ENCODE measurements at regions not wholly inside any gene's neighbourhood (a gene's known extent, or its start where the extent isn't known, plus 50 kb on each side); places are given as distances from the start of the nearest gene placed in this dataset.

DNA sequence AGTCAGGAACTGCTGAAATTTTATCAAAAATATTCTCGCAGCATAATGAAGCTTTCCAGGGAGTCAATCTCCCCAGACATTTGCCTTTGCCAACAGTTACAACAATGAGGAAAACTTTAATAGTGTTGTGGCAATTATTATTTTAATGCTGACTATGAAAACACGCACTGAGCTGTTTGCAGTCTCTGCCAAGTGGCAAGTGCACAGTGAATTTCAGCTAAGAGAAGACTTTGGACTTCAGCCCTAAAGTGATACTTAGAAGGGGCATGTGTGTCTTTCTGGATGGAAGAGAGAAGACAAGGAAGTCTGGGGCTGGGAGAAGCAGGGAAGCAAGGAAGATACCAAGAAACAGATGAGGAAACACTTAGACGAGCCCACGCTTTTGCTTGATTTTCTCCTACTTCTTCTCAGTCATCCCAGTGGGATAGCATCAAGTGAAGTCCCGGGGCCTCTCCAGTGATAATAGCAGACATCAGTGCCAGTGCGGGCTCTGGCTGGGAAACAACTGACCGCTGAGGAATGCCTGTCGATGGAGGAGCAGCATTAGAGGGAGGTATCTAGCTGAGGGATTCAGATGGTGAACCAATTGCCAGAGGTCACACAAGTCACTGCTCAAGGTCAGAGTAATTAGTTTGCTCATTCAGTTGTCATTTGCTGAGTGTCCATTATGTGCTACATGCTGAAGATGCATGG, 196.3 kb downstream of the TTLL7 start:
- TF ChIP-seq, protein P1, sequence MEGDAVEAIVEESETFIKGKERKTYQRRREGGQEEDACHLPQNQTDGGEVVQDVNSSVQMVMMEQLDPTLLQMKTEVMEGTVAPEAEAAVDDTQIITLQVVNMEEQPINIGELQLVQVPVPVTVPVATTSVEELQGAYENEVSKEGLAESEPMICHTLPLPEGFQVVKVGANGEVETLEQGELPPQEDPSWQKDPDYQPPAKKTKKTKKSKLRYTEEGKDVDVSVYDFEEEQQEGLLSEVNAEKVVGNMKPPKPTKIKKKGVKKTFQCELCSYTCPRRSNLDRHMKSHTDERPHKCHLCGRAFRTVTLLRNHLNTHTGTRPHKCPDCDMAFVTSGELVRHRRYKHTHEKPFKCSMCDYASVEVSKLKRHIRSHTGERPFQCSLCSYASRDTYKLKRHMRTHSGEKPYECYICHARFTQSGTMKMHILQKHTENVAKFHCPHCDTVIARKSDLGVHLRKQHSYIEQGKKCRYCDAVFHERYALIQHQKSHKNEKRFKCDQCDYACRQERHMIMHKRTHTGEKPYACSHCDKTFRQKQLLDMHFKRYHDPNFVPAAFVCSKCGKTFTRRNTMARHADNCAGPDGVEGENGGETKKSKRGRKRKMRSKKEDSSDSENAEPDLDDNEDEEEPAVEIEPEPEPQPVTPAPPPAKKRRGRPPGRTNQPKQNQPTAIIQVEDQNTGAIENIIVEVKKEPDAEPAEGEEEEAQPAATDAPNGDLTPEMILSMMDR (IDR thresholded peaks at IDR 0.05) = no peak
- intact Hi-C loops (cut with DNase I, micrococcal nuclease) = no loop called here
- DNase-seq (no peak), ATAC-seq (ENCODE audit: poor library complexity) (no peak)
- no peak overlapping the region for H3K4me3 Mint-ChIP-seq
- no peaks in the 10 kb centered on the region for H3K9me3 ChIP-seq (ENCODE audit: control insufficient read depth in 1 of 2, insufficient read depth in 1 of 2, low read length in 2 of 2)
- H3K27ac Mint-ChIP-seq = no peak overlapping the region
- no peaks in the 10 kb centered on the region for H3K9me3 Mint-ChIP-seq
- H3K36me3 Mint-ChIP-seq (ENCODE audit: low read depth) = no peaks in the 10 kb centered on the region
- H3K27ac ChIP-seq (ENCODE audit: low read depth in 1 of 2, low read length in 2 of 2) = no peak overlapping the region
- H3K4me1 Mint-ChIP-seq (ENCODE audit: low read depth) = no peaks in the 10 kb centered on the region
- H3K4me1 ChIP-seq (ENCODE audit: insufficient read depth, low read length) = no peaks in the 10 kb centered on the region
- no peaks in the 10 kb centered on the region for H3K27me3 Mint-ChIP-seq
- H3K4me3 ChIP-seq (ENCODE audit: low read length) = no peak overlapping the region
- ChIA-PET CTCF (no interaction called here), POLR2A (interaction anchor here (0.8 kb wide), 1 partner anchor 58 kb away, joined by 3 read pairs; no protein-coding TSS in a partner anchor)
- H3K36me3 ChIP-seq (ENCODE audit: insufficient read depth, low read length) = no peaks in the 10 kb centered on the region
- H3K27me3 ChIP-seq (ENCODE audit: control insufficient read depth in 1 of 2, insufficient read depth in 2 of 2, low read length in 2 of 2) = no peaks in the 10 kb centered on the region

GRCh38 chr1:83802023-83802422, 196.9 kb downstream of the TTLL7 start:
- Histone ChIP-seq H3K27me3 (ENCODE audit: control insufficient read depth in 1 of 2, insufficient read depth in 2 of 2, low read length in 2 of 2) (no peaks in the 10 kb centered on the region), H3K9me3 (ENCODE audit: control insufficient read depth in 1 of 2, insufficient read depth in 1 of 2, low read length in 2 of 2) (no peaks in the 10 kb centered on the region), H3K36me3 (ENCODE audit: insufficient read depth, low read length) (no peaks in the 10 kb centered on the region), H3K4me3 (ENCODE audit: low read length) (no peak overlapping the region), H3K4me1 (ENCODE audit: insufficient read depth, low read length) (no peaks in the 10 kb centered on the region), H3K27ac (ENCODE audit: low read depth in 1 of 2, low read length in 2 of 2) (no peak overlapping the region)
- Mint-ChIP-seq H3K27me3 (no peaks in the 10 kb centered on the region), H3K9me3 (no peaks in the 10 kb centered on the region), H3K27ac (no peak overlapping the region), H3K4me1 (ENCODE audit: low read depth) (no peaks in the 10 kb centered on the region), H3K36me3 (ENCODE audit: low read depth) (no peaks in the 10 kb centered on the region), H3K4me3 (no peak overlapping the region)
- ChIA-PET POLR2A (no interaction called here), CTCF (no interaction called here)
- DNase-seq = no peak
- intact Hi-C loops (cut with DNase I, micrococcal nuclease) = no loop called here
- TF ChIP-seq, protein P1 (IDR thresholded peaks at IDR 0.05) = no peak
- no peak for ATAC-seq (ENCODE audit: poor library complexity)

DNA sequence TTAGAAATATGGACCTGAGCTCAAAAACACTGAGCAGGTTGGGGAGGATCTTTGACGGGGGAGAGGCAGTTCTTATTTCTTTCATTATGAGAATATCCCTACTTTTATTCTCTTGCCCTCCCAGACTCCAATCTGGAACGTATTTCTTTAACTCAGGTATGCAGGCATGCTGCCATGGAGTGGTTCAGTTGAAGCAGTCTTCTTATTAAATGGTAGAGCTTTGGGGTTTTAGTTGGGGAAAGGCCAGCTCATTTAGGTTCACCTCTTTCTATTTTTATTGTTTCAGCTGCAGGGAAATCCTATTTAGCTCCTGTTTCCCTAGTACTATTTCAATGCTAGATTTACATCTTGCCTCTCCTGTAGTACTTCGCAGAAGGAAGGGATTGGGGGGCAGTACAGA, 198.9 kb downstream of the TTLL7 start:
- Histone ChIP-seq H3K36me3 (ENCODE audit: insufficient read depth, low read length) (no peaks in the 10 kb centered on the region), H3K4me1 (ENCODE audit: insufficient read depth, low read length) (no peaks in the 10 kb centered on the region), H3K27ac (ENCODE audit: low read depth in 1 of 2, low read length in 2 of 2) (no peak overlapping the region), H3K27me3 (ENCODE audit: control insufficient read depth in 1 of 2, insufficient read depth in 2 of 2, low read length in 2 of 2) (no peaks in the 10 kb centered on the region), H3K9me3 (ENCODE audit: control insufficient read depth in 1 of 2, insufficient read depth in 1 of 2, low read length in 2 of 2) (no peaks in the 10 kb centered on the region), H3K4me3 (ENCODE audit: low read length) (no peak overlapping the region)
- no peaks in the 10 kb centered on the region for H3K27me3 Mint-ChIP-seq
- no peak overlapping the region for H3K4me3 Mint-ChIP-seq
- ChIA-PET CTCF (no interaction called here), POLR2A (no interaction called here)
- intact Hi-C loops (cut with DNase I, micrococcal nuclease) = no loop called here
- H3K9me3 Mint-ChIP-seq = no peaks in the 10 kb centered on the region
- DNase-seq = no peak
- H3K36me3 Mint-ChIP-seq (ENCODE audit: low read depth) = no peaks in the 10 kb centered on the region
- TF ChIP-seq, protein P1 (IDR thresholded peaks at IDR 0.05) = no peak
- no peaks in the 10 kb centered on the region for H3K4me1 Mint-ChIP-seq (ENCODE audit: low read depth)
- no peak for ATAC-seq (ENCODE audit: poor library complexity)
- H3K27ac Mint-ChIP-seq = no peak overlapping the region
